ENCODE measurements at regions not wholly inside any gene's neighbourhood (a gene's known extent, or its start where the extent isn't known, plus 50 kb on each side); places are given as distances from the start of the nearest gene placed in this dataset.
A peak's percentile ranks its signal among the peaks of the same experiment; 100 is the strongest.

DNA sequence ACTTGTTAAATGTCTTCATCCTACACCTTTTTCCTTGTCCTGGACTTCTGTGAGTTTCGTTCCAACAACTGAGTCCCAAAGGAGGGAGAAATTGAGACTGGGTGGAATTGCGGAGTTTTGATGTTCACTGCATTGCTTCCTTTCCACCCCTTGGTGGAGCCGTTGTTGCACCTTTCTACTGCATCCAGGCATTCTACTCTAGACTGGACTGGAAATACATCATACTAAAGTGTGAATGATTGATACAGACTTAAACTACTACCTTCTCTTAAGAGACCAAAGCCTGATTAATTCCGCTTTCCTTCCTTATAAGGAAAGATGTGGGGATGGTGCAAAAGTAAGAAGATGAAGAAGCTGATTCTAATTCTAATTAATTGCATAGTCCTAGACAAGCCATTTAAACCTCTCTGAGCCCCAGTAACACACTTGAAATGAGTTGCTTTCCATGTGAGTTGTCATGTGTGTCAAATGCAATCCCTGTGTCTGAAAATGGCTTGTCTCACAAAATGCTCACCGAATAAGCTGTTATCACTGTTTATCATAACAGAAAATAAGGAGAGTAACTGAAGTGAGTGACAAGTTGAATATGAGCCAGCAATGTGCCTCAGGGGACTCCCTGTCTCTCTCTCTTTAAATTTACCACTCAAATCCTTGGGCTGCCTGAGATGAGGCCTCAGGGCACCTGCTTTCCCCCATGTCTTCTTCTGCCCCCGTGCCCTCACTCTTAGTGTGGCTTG, 338.3 kb upstream of the CHD6 start:
- TF ChIP-seq, protein P1, sequence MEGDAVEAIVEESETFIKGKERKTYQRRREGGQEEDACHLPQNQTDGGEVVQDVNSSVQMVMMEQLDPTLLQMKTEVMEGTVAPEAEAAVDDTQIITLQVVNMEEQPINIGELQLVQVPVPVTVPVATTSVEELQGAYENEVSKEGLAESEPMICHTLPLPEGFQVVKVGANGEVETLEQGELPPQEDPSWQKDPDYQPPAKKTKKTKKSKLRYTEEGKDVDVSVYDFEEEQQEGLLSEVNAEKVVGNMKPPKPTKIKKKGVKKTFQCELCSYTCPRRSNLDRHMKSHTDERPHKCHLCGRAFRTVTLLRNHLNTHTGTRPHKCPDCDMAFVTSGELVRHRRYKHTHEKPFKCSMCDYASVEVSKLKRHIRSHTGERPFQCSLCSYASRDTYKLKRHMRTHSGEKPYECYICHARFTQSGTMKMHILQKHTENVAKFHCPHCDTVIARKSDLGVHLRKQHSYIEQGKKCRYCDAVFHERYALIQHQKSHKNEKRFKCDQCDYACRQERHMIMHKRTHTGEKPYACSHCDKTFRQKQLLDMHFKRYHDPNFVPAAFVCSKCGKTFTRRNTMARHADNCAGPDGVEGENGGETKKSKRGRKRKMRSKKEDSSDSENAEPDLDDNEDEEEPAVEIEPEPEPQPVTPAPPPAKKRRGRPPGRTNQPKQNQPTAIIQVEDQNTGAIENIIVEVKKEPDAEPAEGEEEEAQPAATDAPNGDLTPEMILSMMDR (IDR thresholded peaks at IDR 0.05), result peak in 2 of 5 experiments; percentile 12 to 18
- TF ChIP-seq POLR2A (IDR thresholded peaks at IDR 0.05) (no peak), EP300 (IDR thresholded peaks at IDR 0.05) (no peak)
